Islet precursor cell (in vitro differentiated cells): ENCODE measurements at regions not wholly inside any gene's neighbourhood (a gene's known extent, or its start where the extent isn't known, plus 50 kb on each side); places are given as distances from the start of the nearest gene placed in this dataset.

Experiments
- DNase-seq: peaks from one replicate; pipeline ENCODE4 v3.0.0-alpha.2; 2018

DNA sequence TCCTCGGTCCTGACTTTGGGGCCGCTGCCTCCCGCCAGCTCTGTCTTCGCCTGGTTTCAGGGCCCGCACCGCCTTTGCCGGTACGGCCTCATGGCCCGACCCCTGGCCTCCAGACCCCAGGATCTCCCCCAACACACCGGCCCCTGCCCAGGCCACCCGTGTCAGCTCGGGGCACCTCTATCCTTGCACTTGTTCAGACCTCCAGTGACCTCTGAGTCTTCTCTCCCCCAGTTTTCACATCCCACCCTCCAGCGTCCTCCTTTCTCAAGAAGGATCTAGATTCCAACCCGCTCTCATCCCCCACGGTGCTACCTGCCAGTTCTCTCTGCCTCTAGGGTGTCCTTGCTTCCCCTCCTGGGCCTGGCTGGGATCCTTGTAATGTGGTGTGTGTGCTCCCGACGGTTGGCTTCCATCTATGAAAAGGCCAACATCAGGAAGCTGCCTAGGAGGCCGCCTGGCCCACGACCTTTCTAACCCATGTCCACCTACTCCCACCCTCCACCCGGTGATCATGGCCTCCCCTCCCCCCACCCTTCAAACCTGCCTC lies 61.1 kb downstream of the SPATA31C2 start:
- no peak for DNase-seq

DNA sequence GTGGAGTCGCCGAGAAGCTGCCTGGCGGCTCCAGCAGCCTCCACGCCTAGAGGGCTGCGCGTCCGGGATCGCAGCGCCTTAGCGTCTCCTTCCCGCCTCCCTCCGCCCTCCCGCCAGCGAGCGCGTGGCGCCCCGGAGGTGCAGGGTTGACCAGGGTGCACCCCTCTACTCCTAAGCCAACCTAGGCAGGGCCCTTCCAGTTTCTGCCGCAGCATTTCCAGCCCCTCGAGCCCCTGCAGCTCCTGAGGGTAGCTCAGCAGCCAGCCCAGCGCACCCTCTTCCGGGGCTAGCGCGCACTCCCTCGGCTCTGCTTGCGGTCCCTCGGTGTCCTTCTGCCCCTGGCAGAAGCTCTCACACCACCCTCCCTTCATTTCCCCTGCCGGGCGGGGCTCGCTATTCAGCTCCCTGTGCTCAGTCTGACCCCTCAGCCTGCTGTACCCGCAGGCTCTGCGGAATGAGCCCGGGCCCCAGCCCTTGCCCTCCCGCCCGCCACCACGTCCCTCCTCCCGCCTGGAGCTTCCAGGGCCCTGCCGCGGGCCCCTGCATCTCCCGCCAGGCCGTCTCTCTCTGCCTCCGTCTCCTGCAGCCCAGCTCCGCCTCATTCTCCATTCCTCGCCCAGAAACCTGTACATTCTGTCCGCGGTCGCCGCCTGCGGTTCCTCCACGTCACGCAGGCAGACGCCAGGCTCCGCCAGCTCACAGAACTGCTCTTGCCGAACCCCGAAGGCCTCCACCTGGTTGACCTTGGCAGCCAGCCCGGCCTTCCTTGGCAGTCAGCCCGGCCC lies 61.8 kb downstream of the SPATA31C2 start:
- DNase-seq, result peak; percentile 94

DNA sequence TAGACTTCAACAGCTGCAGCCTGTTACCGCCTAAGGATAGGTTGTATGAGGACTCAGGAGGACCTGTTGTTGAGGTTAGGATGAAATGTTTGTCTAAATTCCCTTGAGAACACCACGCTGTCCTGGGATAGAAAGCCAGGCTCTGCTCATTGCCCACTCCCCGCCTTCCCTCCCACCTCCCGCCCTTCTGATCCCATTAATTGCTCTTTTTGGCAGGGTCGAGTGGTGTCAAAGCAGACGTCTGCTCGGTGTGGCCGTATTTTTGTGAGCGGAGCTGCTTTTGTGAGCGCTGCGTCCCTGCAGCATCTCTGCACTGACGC lies 62.3 kb downstream of the SPATA31C2 start:
- DNase-seq, result no peak

DNA sequence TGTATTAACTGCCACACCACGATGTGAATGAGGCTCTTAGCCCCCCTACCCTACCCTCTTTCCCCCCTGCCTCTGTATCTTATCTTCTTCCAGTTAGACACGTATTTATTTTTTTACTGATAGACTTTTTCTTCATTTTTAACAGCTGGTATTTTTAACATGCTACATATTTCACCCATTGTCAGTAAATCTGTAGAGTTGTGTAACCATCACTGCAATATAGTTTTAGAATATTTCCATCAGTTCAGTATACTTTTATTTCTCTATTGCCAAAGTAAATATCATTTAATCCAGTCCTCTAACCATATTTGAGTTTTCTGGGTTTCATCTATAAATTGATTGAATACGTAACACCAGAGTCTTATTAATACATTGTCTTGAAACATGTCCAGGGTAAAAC lies 62.8 kb downstream of the SPATA31C2 start:
- no peak for DNase-seq

DNA sequence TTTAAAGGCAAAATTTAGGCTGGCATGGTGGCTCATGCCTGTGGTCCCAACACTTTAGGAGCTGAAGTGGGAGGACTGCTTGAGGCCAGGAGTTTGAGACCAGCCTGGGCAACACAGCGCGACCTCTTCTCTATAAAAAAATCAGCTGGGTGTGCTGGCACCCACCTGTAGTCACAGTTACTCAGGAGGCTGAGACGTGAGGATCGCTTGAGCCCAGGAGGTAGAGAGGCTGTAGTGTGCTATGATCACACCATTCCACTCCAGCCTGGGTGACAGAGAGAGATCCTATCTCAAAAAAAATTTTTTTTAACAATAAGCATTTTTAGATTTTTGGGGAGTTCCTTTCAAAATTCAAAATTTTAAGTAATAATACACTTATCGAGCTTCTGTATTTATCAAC lies 63.3 kb downstream of the SPATA31C2 start:
- DNase-seq, result no peak

GRCh38 chr9:88072831-88073375 lies 65.4 kb downstream of the SPATA31C2 start:
- no peak for DNase-seq

GRCh38 chr9:88071331-88071730 lies 66.9 kb downstream of the SPATA31C2 start:
- no peak for DNase-seq

- no peak for DNase-seq
These were observed 72.7 kb downstream of the SPATA31C2 start for GRCh38 chr9:88065619-88066018.

DNA sequence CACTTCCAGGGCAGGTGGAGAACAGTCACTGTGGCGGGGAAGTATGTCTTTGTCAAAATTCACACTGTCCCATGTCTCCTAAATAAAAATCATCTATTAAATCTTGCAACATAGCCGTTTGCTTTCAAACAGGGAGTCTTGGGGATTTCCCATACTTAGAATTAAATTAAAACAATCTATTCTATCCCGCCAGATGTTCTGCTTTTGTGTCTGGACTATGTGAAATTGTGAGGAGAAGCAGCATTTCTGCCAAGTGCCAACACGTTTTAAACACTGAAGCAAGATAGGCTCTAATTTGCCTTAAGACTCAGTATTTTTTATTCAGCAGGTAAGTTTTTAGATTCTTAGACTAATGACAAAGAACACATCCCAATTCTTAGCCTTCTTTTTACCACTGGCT lies 73.7 kb downstream of the SPATA31C2 start:
- no peak for DNase-seq

DNA sequence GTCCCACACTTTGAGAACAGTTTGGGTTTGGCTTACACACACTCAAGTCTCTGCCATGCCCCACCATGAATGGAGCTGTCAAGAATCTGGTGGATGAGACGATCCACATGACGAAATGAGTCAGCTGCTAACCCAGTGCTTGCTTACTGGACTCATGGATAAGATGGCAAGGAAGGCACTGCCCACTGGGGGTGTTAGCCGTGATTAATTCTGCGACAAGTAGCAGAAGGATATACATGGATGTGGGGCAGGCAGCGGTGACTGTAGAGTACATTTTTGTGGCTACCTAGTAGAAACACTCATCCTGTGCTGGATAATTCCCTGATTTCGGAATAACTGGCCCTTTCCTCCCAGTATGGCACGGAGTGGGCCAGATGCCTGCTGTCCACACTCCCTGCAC lies 77.5 kb downstream of the SPATA31C2 start:
- DNase-seq, result no peak

GRCh38 chr9:88059469-88059868 lies 78.8 kb downstream of the SPATA31C2 start:
- no peak for DNase-seq

- DNase-seq, result peak; percentile 83
These were observed 81.4 kb downstream of the SPATA31C2 start for GRCh38 chr9:88056876-88057275.

DNA sequence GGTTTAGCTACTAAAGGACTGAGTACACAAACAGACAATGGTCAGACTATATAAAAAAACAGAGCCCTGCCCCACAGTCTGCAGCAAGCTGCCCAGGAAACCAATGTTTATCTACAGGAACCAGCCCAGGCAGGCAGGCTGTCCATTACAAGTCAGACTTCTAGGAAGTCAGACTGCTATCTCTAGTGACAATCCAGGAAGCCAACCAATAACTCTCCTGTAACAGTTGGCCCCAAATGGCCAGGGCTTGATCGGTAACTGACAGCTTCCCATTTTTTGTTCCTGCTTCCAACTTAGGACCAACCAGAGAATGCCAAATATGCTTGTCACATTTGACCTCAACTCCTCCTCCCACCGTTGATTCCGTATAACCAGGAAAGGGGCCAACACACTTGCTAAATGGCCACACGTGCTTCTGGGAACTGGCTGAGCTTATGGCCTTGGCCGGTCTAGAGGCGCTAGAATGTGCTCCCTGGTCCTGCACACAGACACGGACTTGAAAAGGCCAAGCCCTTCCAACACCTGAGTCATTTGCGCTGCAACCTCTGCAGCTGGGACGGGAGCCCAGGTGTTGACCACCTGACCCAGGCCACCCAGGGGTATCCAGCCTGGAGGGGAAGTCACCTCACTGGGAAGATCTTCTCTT lies 79.6 kb upstream of the CDK20 start:
- no peak for DNase-seq

DNA sequence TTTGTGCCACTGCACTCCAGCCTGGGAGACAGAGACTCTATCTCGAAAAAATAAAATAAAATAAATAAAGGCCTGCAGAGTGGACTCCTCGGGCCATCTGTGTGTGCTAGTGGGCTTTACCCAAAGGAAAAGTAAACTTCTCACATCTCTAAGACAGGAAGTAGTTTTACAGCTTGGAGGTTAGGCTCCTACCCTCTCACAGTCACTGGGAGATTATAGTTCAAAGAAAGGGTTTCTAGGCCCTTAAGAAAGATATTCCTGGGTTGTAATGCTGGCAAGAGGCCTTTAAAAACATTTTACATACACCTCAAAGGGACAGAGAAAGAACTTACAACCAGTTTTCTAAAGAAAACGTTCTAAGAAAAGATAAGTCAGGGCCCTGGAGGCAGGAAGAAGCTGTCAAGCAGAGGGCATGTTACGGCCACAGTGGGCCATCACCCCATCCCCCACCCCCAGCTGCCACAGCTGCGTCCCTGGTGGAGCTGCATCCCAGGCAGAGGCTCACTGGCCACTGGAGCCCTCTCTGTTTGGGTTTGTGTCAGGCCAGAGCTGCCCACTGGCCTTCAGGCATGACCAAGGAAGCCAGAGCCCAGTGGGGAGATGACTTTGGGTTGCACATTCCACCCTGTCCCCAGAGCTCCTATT lies 78.1 kb upstream of the CDK20 start:
- no peak for DNase-seq

DNA sequence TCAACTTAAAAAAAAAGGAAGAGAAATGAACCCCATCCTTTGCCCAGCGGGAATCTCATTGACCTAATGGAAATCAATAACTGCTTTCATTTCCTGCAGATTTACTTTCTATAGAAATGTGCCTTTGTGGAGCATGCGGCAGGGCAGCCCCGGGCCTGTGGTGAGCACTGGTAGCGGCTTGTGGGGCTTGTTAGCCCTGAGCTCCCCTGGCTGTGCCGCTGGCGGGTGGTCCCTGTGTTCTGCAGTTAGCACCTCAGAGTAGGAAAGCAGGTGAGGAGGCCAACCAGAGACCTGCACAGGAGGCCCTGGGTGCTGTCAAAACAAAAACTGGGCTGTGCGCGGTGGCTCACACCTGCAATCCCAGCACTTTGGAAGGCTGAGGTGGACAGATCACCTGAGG lies 76.8 kb upstream of the CDK20 start:
- DNase-seq, result no peak

GRCh38 chr9:88049677-88050307 lies 75.5 kb upstream of the CDK20 start:
- DNase-seq, result no peak

GRCh38 chr9:88046542-88046941 lies 72.2 kb upstream of the CDK20 start:
- DNase-seq, result no peak

GRCh38 chr9:88045686-88046085 lies 71.4 kb upstream of the CDK20 start:
- DNase-seq, result no peak

DNA sequence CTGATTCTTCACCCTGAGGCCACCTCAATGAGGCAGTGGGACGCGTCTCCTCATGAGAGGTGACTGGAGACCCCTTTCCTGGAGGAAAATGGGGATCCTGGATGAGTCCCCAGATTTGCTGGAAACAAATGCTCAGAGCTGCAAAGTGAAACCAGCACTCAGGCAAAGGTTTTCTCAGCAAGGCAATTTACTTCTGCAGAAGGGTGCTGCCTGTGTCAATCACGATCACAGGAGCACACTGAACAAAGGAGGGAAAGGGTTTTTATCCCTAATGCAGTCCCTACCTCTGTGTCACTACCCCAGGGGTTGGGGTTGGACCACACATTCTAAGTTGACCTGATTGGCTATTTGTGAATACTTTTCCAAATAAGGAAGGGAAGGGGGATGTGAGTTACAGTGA lies 69.9 kb upstream of the CDK20 start:
- DNase-seq, result no peak

GRCh38 chr9:88043647-88044046 lies 69.3 kb upstream of the CDK20 start:
- DNase-seq, result no peak

GRCh38 chr9:88041447-88041846 lies 67.1 kb upstream of the CDK20 start:
- no peak for DNase-seq

DNA sequence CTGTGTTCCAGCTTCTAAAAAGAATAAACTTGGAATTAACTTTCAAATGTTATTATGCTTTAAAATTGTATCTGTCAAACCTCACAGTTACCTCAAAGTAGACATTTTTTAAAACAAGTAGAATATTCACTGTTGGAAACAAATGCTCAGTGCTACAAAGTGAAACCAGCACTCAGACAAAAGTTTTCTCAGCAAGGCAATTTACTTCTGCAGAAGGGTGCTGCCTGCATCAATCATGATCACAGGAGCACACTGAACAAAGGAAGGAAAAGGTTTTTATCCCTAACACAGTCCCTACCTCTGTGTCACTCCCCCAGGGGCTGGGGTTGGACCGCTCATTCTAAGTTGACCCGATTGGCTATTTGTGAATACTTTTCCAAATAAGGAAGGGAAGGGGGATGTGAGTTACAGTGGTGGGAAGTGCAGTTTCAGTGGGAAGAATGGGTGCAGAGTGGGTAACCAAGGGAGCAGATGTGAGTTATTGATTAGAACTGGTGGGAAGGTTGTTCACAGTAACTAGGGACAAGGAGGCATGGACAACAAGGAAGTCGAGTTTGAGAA lies 63.0 kb upstream of the CDK20 start:
- peak; percentile 86 for DNase-seq

DNA sequence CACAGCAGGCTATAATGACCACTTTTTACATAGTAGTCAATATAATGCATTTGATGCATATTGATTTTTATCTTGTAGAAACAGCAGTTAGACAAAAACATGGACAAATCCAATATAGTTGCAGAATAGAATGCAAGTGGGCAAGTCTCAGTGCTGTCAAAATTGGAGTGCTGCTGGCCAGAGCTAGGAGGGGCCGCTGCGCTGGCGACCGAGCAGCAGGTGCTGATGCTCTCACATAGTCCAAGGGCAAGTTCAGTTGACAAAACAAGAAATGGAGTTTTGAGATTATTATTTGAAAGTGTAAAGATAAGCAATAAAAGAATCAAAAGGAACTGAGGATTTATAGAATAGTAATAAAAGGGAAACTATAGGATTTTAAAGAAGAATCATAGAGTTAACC lies 60.6 kb upstream of the CDK20 start:
- DNase-seq, result no peak
